ENCODE measurements at regions not wholly inside any gene's neighbourhood (a gene's known extent, or its start where the extent isn't known, plus 50 kb on each side); places are given as distances from the start of the nearest gene placed in this dataset.

DNA sequence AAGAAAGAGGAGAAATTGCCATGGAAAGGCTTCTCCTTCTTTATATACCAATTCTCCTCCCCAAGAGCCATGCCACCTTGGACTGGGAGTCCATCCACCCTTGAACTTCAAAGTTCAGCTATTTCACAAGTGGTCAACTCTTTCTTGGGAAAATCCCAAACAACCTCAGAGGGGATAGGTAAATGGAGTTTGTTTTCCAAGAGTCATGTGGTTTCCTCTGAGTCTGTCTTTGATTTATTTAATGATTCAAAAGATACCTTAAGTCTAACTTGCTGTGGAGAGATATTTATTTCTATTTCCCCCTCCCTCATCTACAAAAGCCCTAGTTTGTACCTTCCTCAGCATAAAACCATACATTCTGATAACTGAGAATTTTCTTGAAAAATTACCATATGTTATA, 758.6 kb upstream of the IGFBP3 start:
- TF ChIP-seq, protein P1, sequence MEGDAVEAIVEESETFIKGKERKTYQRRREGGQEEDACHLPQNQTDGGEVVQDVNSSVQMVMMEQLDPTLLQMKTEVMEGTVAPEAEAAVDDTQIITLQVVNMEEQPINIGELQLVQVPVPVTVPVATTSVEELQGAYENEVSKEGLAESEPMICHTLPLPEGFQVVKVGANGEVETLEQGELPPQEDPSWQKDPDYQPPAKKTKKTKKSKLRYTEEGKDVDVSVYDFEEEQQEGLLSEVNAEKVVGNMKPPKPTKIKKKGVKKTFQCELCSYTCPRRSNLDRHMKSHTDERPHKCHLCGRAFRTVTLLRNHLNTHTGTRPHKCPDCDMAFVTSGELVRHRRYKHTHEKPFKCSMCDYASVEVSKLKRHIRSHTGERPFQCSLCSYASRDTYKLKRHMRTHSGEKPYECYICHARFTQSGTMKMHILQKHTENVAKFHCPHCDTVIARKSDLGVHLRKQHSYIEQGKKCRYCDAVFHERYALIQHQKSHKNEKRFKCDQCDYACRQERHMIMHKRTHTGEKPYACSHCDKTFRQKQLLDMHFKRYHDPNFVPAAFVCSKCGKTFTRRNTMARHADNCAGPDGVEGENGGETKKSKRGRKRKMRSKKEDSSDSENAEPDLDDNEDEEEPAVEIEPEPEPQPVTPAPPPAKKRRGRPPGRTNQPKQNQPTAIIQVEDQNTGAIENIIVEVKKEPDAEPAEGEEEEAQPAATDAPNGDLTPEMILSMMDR (IDR thresholded peaks at IDR 0.05), result no peak
- TF ChIP-seq POLR2AphosphoS5 (IDR thresholded peaks at IDR 0.05; ENCODE audit: insufficient read depth in 1 of 2, low read depth in 1 of 2) (no peak), POLR2A (IDR thresholded peaks at IDR 0.05) (no peak)
